PC-9 (cell line): ENCODE measurements at regions not wholly inside any gene's neighbourhood (a gene's known extent, or its start where the extent isn't known, plus 50 kb on each side); places are given as distances from the start of the nearest gene placed in this dataset.

Experiments used
- BruUV-seq: library from RNA; stranded (reverse); fragments of 400-500 nt; replicated peaks from 2 replicates; lab custom pipeline; 2021; lab: Mats Ljungman, UMichigan
- CTCF ChIA-PET: fragments of 300-600 bp; sonication (Branson Sonifier 250); formaldehyde crosslinking; loops from one replicate; lab custom pipeline; 2022; ENCODE audit warnings: antibody characterized with exemption; lab: Charles Lee
- POLR2A ChIA-PET: fragments of 300-600 bp; sonication (Branson Sonifier 250); formaldehyde crosslinking; loops from one replicate; lab custom pipeline; 2022; ENCODE audit warnings: antibody characterized with exemption; ENCODE audit not compliant: unreplicated experiment; lab: Charles Lee
- DNase-seq, 2 experiments: peaks; one replicate each; pipeline versions ENCODE4 v3.0.0 to v3.0.0-alpha.2; 2015 to 2022; ENCODE audit warnings: mixed read lengths in 1 of 2
- H2AFZ ChIP-seq: fragments of 200-600 bp; sonication (generic); 2 replicates; pipeline ENCODE4 v1.8.1; 2017; ENCODE audit warnings: antibody characterized with exemption
- H3F3A ChIP-seq: fragments of 200-600 bp; sonication (generic); 2 replicates; pipeline ENCODE4 v1.8.1; 2017; ENCODE audit warnings: antibody characterized with exemption, mild to moderate bottlenecking, low read depth; ENCODE audit not compliant: insufficient read depth
- H3K27ac ChIP-seq: fragments of 200-600 bp; sonication (generic); 2 replicates; pipeline ENCODE4 v1.6.1; 2016; ENCODE audit warnings: mixed run types
- H3K27me3 ChIP-seq: fragments of 200-600 bp; sonication (generic); 2 replicates; pipeline ENCODE4 v1.6.1; 2016; ENCODE audit warnings: low read depth, mixed run types; ENCODE audit not compliant: insufficient read depth
- H3K36me3 ChIP-seq: fragments of 200-600 bp; sonication (generic); 2 replicates; pipeline ENCODE4 v1.6.1; 2016; ENCODE audit warnings: low read depth, mixed run types
- H3K4me1 ChIP-seq: fragments of 200-600 bp; sonication (generic); replicated peaks from 2 replicates; pipeline ENCODE4 v1.6.1; 2016; ENCODE audit warnings: mixed run types; ENCODE audit not compliant: insufficient read depth
- H3K4me2 ChIP-seq: fragments of 200-600 bp; sonication (generic); 2 replicates; pipeline ENCODE4 v1.6.1; 2017; ENCODE audit warnings: mixed run types
- H3K4me3 ChIP-seq: fragments of 200-600 bp; sonication (generic); 2 replicates; pipeline ENCODE4 v1.6.1; 2016; ENCODE audit warnings: mixed run types
- H3K79me2 ChIP-seq: fragments of 200-600 bp; sonication (generic); 2 replicates; pipeline ENCODE4 v1.6.1; 2017; ENCODE audit warnings: low read depth, mixed run types
- H3K9me2 ChIP-seq: fragments of 200-600 bp; sonication (generic); 2 replicates; pipeline ENCODE4 v1.8.1; 2017; ENCODE audit warnings: mild to moderate bottlenecking; ENCODE audit not compliant: insufficient read depth
- H3K9me3 ChIP-seq: fragments of 200-600 bp; sonication (generic); 2 replicates; pipeline ENCODE4 v1.8.1; 2016; ENCODE audit warnings: low read depth; ENCODE audit not compliant: insufficient read depth
- H4K20me1 ChIP-seq: fragments of 200-600 bp; sonication (generic); 2 replicates; pipeline ENCODE4 v1.8.1; 2017; ENCODE audit not compliant: insufficient read depth
- CTCF ChIP-seq: fragments of 200-600 bp; sonication (generic); conservative IDR thresholded peaks from 2 replicates; pipeline ENCODE4 v1.6.1; 2017; ENCODE audit warnings: mixed run types, antibody characterized with exemption, mild to moderate bottlenecking, moderate library complexity
- EZH2 ChIP-seq: fragments of 200-600 bp; sonication (generic); IDR thresholded peaks from 2 replicates; pipeline ENCODE4 v1.8.0; 2017; ENCODE audit warnings: antibody characterized with exemption, low read depth
- intact Hi-C: fragments of 100-400 bp; cut with micrococcal nuclease; formaldehyde crosslinking; loops from one replicate; pipeline ENCODE4 v1.10.0; 2022; ENCODE audit not compliant: unreplicated experiment

GRCh38 chr6:76174722-76175121, 102.3 kb upstream of the IMPG1 start:
- no peaks in the 10 kb centered on the region for H3F3A ChIP-seq
- H3K4me3 ChIP-seq: no peak overlapping the region
- DNase-seq: no peak
- no peaks in the 10 kb centered on the region for H3K27me3 ChIP-seq
- no peaks in the 10 kb centered on the region for H4K20me1 ChIP-seq
- H3K9me3 ChIP-seq: no peaks in the 10 kb centered on the region
- no TSS peak for BruUV-seq
- H3K27ac ChIP-seq: no peak overlapping the region
- TF ChIP-seq CTCF: no peak
- TF ChIP-seq EZH2: no peak
- no peak overlapping the region for H3K4me2 ChIP-seq
- CTCF ChIA-PET: no interaction called here
- H3K36me3 ChIP-seq: no peaks in the 10 kb centered on the region
- no peaks in the 10 kb centered on the region for H3K79me2 ChIP-seq
- H2AFZ ChIP-seq: no peak overlapping the region
- intact Hi-C loops: no loop called here
- no peaks in the 10 kb centered on the region for H3K9me2 ChIP-seq
- POLR2A ChIA-PET: no interaction called here
- H3K4me1 ChIP-seq: no peaks in the 10 kb centered on the region

GRCh38 chr6:76166874-76167273, 94.4 kb upstream of the IMPG1 start:
- Histone ChIP-seq H3K4me3 (no peak overlapping the region), H3K27me3 (no peaks in the 10 kb centered on the region), H3K9me2 (no peaks in the 10 kb centered on the region), H3F3A (no peaks in the 10 kb centered on the region), H4K20me1 (no peaks in the 10 kb centered on the region), H3K4me2 (no peak overlapping the region), H3K36me3 (no peaks in the 10 kb centered on the region), H2AFZ (no peak overlapping the region), H3K4me1 (no peaks in the 10 kb centered on the region), H3K9me3 (no peaks in the 10 kb centered on the region), H3K79me2 (no peaks in the 10 kb centered on the region), H3K27ac (no peak overlapping the region)
- DNase-seq: no peak
- CTCF ChIA-PET: interaction anchor here (0.5 kb wide), 1 partner anchor 273 kb away, joined by 5 read pairs; no protein-coding TSS in a partner anchor
- no TSS peak for BruUV-seq
- POLR2A ChIA-PET: no interaction called here
- TF ChIP-seq CTCF (no peak), EZH2 (no peak)
- intact Hi-C loops: no loop called here

GRCh38 chr6:76166297-76166696, 93.8 kb upstream of the IMPG1 start:
- no TSS peak for BruUV-seq
- no peaks in the 10 kb centered on the region for H4K20me1 ChIP-seq
- no peak overlapping the region for H3K4me3 ChIP-seq
- no peak overlapping the region for H3K27ac ChIP-seq
- H3K27me3 ChIP-seq: no peaks in the 10 kb centered on the region
- no peak overlapping the region for H2AFZ ChIP-seq
- H3K4me1 ChIP-seq: no peaks in the 10 kb centered on the region
- H3F3A ChIP-seq: no peaks in the 10 kb centered on the region
- DNase-seq: no peak
- no peak overlapping the region for H3K4me2 ChIP-seq
- no peaks in the 10 kb centered on the region for H3K79me2 ChIP-seq
- ChIA-PET CTCF (interaction anchor here (1.3 kb wide), 1 partner anchor 273 kb away, joined by 4 read pairs; no protein-coding TSS in a partner anchor), POLR2A (no interaction called here)
- no peak for TF ChIP-seq CTCF
- TF ChIP-seq EZH2: no peak
- intact Hi-C loops: no loop called here
- H3K9me2 ChIP-seq: no peaks in the 10 kb centered on the region
- no peaks in the 10 kb centered on the region for H3K36me3 ChIP-seq
- no peaks in the 10 kb centered on the region for H3K9me3 ChIP-seq
